ENCODE measurements at regions not wholly inside any gene's neighbourhood (a gene's known extent, or its start where the extent isn't known, plus 50 kb on each side); places are given as distances from the start of the nearest gene placed in this dataset.

DNA sequence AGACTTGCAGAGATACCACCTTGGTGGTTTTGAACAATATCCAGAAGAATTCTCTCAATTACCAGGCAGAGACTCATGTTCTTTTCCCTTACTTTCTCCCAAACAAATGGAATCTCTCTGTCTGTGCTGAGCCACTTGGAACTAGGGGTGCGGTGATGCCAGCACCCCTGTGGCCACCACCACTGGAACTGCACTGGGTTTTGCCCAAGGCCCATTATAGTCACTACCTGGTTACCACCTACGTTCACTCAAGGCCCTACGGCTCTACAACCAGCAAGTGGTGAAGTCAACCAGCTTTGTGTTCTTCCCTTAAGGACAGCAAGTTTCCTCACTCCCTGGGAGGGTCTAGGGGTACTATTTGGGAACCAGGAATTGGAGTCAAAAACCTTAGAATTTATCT lies 1183.7 kb downstream of the FSTL5 start:
- no peaks in the 10 kb centered on the region for H3K4me1 ChIP-seq
- H3K4me3 ChIP-seq: no peak overlapping the region
- H3K36me3 ChIP-seq: no peaks in the 10 kb centered on the region
- no peaks in the 10 kb centered on the region for H3K9me3 ChIP-seq
- H3K27ac ChIP-seq: no peak overlapping the region
- no peaks in the 10 kb centered on the region for H3K27me3 ChIP-seq
- WGBS, 2 donors: 86 to 92% methylated on average over 3 of the region's 3 CpGs
- intact Hi-C loops (cut with DNase I): no loop called here
- TF ChIP-seq POLR2AphosphoS5 (IDR thresholded peaks at IDR 0.05): no peak
- TF ChIP-seq, protein P1, sequence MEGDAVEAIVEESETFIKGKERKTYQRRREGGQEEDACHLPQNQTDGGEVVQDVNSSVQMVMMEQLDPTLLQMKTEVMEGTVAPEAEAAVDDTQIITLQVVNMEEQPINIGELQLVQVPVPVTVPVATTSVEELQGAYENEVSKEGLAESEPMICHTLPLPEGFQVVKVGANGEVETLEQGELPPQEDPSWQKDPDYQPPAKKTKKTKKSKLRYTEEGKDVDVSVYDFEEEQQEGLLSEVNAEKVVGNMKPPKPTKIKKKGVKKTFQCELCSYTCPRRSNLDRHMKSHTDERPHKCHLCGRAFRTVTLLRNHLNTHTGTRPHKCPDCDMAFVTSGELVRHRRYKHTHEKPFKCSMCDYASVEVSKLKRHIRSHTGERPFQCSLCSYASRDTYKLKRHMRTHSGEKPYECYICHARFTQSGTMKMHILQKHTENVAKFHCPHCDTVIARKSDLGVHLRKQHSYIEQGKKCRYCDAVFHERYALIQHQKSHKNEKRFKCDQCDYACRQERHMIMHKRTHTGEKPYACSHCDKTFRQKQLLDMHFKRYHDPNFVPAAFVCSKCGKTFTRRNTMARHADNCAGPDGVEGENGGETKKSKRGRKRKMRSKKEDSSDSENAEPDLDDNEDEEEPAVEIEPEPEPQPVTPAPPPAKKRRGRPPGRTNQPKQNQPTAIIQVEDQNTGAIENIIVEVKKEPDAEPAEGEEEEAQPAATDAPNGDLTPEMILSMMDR (IDR thresholded peaks at IDR 0.05): no peak
- no peak for TF ChIP-seq EP300 (IDR thresholded peaks at IDR 0.05)
- no peak for TF ChIP-seq POLR2A (IDR thresholded peaks at IDR 0.05)
- DNase-seq: no peak

- H3K9me3 ChIP-seq: no peaks in the 10 kb centered on the region
- H3K4me1 ChIP-seq: no peaks in the 10 kb centered on the region
- H3K36me3 ChIP-seq: no peaks in the 10 kb centered on the region
- WGBS, 2 donors: 81 to 84% methylated on average over 2 of the region's 2 CpGs
- intact Hi-C loops (cut with DNase I): no loop called here
- no peak overlapping the region for H3K4me3 ChIP-seq
- no peak overlapping the region for H3K27ac ChIP-seq
- H3K27me3 ChIP-seq: no peaks in the 10 kb centered on the region
- DNase-seq: no peak
- TF ChIP-seq, protein P1 (IDR thresholded peaks at IDR 0.05): no peak
- TF ChIP-seq POLR2AphosphoS5 (IDR thresholded peaks at IDR 0.05) (no peak), EP300 (IDR thresholded peaks at IDR 0.05) (no peak), POLR2A (IDR thresholded peaks at IDR 0.05) (no peak)
Measured at GRCh38 chr4:160981083-160981482, 1182.7 kb downstream of the FSTL5 start.

- intact Hi-C loops (cut with DNase I): no loop called here
- WGBS, 2 donors: 89% methylated on average over 9 of the region's 9 CpGs
- Histone ChIP-seq H3K27me3 (no peaks in the 10 kb centered on the region), H3K27ac (no peak overlapping the region), H3K4me1 (no peaks in the 10 kb centered on the region), H3K36me3 (no peaks in the 10 kb centered on the region), H3K4me3 (no peak overlapping the region), H3K9me3 (no peaks in the 10 kb centered on the region)
- no peak for DNase-seq
- TF ChIP-seq EP300 (IDR thresholded peaks at IDR 0.05) (no peak), POLR2AphosphoS5 (IDR thresholded peaks at IDR 0.05) (no peak), POLR2A (IDR thresholded peaks at IDR 0.05) (no peak)
- TF ChIP-seq, protein P1 (IDR thresholded peaks at IDR 0.05): no peak
Measured at GRCh38 chr4:160983035-160983434, 1180.8 kb downstream of the FSTL5 start.

DNA sequence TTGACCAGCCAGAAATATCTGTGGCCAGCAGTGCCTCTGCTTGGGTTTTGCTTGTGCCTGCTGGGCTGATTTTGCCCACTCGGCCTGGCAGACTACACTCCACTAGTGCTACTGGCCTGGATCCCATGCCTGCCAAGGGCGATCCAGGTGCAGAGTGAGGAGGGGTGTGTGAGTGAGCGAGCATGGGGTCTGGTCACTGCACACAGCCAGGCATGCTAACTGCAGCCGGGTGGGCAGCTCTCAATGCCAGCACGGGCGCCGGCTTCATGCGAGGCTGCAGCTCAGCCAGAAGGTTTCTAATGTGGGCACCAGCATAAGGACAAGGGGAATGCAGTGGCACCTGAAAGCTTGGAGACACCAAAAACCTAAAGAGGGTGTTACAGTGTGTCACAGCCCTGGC lies 1161.4 kb downstream of the FSTL5 start:
- no peak for TF ChIP-seq POLR2AphosphoS5 (IDR thresholded peaks at IDR 0.05)
- H3K36me3 ChIP-seq: no peaks in the 10 kb centered on the region
- DNase-seq: no peak
- H3K27me3 ChIP-seq: no peaks in the 10 kb centered on the region
- no peak overlapping the region for H3K4me3 ChIP-seq
- no peaks in the 10 kb centered on the region for H3K4me1 ChIP-seq
- intact Hi-C loops (cut with DNase I): no loop called here
- H3K9me3 ChIP-seq: no peaks in the 10 kb centered on the region
- WGBS, 2 donors: 93% methylated on average over 8 of the region's 8 CpGs
- no peak overlapping the region for H3K27ac ChIP-seq

DNA sequence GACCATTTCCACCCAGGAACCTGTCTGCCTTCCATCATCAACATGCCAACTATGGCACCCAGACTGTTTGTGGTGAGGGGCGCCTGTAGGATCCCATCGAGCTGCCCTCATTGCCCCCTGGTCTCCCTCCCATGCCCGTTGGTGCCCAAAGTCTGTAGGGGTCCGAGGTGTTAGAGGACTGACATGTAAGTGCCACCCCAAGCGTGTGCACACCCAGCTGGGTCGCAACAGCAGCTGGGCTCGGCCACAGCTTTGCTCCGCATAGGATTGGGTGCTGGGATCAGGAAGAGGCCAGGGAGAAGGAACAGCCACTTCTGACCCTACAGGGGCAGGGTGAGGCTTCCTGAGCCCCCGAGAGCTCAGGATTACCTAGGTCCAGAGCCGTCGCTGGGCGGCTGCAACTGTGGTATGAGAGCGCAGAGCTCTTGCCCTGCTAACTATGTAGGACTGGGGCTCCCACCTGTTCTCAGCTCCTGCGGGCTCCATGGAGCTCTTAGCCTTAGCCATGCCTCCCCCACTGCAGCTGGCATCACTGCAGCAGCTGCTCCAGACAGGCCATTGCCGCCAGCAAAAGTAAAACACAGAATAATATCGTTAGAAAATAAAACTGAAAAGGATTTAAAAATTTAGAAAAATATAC lies 1160.3 kb downstream of the FSTL5 start:
- no peaks in the 10 kb centered on the region for H3K27me3 ChIP-seq
- no peak for DNase-seq
- no peak overlapping the region for H3K4me3 ChIP-seq
- H3K27ac ChIP-seq: no peak overlapping the region
- H3K4me1 ChIP-seq: no peaks in the 10 kb centered on the region
- no peaks in the 10 kb centered on the region for H3K36me3 ChIP-seq
- no peaks in the 10 kb centered on the region for H3K9me3 ChIP-seq
- 89 to 95% methylated on average over 16 of the region's 16 CpGs for WGBS, 2 donors
- TF ChIP-seq EP300 (IDR thresholded peaks at IDR 0.05) (no peak), POLR2A (IDR thresholded peaks at IDR 0.05) (no peak), POLR2AphosphoS5 (IDR thresholded peaks at IDR 0.05) (no peak)
- TF ChIP-seq, protein P1 (IDR thresholded peaks at IDR 0.05): no peak
- intact Hi-C loops (cut with DNase I): no loop called here

Data from sigmoid colon (tissue), 6 donors.